SJCRH30 (cell line): ENCODE measurements at regions not wholly inside any gene's neighbourhood (a gene's known extent, or its start where the extent isn't known, plus 50 kb on each side); places are given as distances from the start of the nearest gene placed in this dataset.
A peak's percentile ranks its signal among the peaks of the same experiment; 100 is the strongest.

Experiments
- DNase-seq, 2 experiments: peaks; one replicate each; pipeline ENCODE4 v3.0.0-alpha.2; 2015 to 2020
- H3K27ac ChIP-seq: fragments of 250-450 bp; sonication (Bioruptor Pico); 2 replicates; pipeline ENCODE4 v1.5.1; 2020; ENCODE audit warnings: mild to moderate bottlenecking, moderate library complexity
- H3K27me3 ChIP-seq: fragments of 250-450 bp; sonication (Bioruptor Pico); 2 replicates; pipeline ENCODE4 v1.5.1; 2020; ENCODE audit warnings: mild to moderate bottlenecking, moderate library complexity
- H3K36me3 ChIP-seq: fragments of 250-450 bp; sonication (Bioruptor Pico); 2 replicates; pipeline ENCODE4 v1.5.1; 2020; ENCODE audit warnings: mild to moderate bottlenecking, moderate library complexity
- H3K4me1 ChIP-seq: fragments of 250-450 bp; sonication (Bioruptor Pico); 2 replicates; pipeline ENCODE4 v1.5.1; 2020; ENCODE audit warnings: mild to moderate bottlenecking, moderate library complexity
- H3K4me3 ChIP-seq: fragments of 250-450 bp; sonication (Bioruptor Pico); 2 replicates; pipeline ENCODE4 v1.5.1; 2020; ENCODE audit warnings: mild to moderate bottlenecking, moderate library complexity
- H3K9me3 ChIP-seq: fragments of 250-450 bp; sonication (Bioruptor Pico); replicated peaks from 2 replicates; pipeline ENCODE4 v1.5.1; 2020; ENCODE audit warnings: mild to moderate bottlenecking, moderate library complexity

GRCh38 chr4:136219592-136220125 is 1312.6 kb downstream of the PCDH18 start:
- DNase-seq, result no peak
- Histone ChIP-seq H3K9me3 (no peaks in the 10 kb centered on the region), H3K4me3 (no peak overlapping the region), H3K27ac (no peak overlapping the region), H3K27me3 (no peaks in the 10 kb centered on the region), H3K4me1 (no peaks in the 10 kb centered on the region), H3K36me3 (no peaks in the 10 kb centered on the region)

- Histone ChIP-seq H3K9me3 (no peaks in the 10 kb centered on the region), H3K27me3 (no peaks in the 10 kb centered on the region), H3K27ac (no peak overlapping the region), H3K36me3 (no peaks in the 10 kb centered on the region), H3K4me1 (no peaks in the 10 kb centered on the region), H3K4me3 (no peak overlapping the region)
- DNase-seq, result no peak
Measured at GRCh38 chr4:136203199-136203598, 1329.1 kb downstream of the PCDH18 start.

- Histone ChIP-seq H3K27me3 (no peaks in the 10 kb centered on the region), H3K9me3 (no peaks in the 10 kb centered on the region), H3K27ac (no peak overlapping the region), H3K36me3 (no peaks in the 10 kb centered on the region), H3K4me3 (no peak overlapping the region), H3K4me1 (no peaks in the 10 kb centered on the region)
- DNase-seq, result no peak
Measured at GRCh38 chr4:136198358-136198757, 1333.9 kb downstream of the PCDH18 start.

- H3K9me3 ChIP-seq, result no peaks in the 10 kb centered on the region
- no peak overlapping the region for H3K4me3 ChIP-seq
- H3K27ac ChIP-seq, result no peak overlapping the region
- no peak for DNase-seq
- no peaks in the 10 kb centered on the region for H3K27me3 ChIP-seq
- no peaks in the 10 kb centered on the region for H3K4me1 ChIP-seq
- H3K36me3 ChIP-seq, result no peaks in the 10 kb centered on the region
Measured at GRCh38 chr4:136194962-136195361, 1337.3 kb downstream of the PCDH18 start.

- DNase-seq, result no peak
- no peaks in the 10 kb centered on the region for H3K4me1 ChIP-seq
- no peaks in the 10 kb centered on the region for H3K36me3 ChIP-seq
- H3K4me3 ChIP-seq, result no peak overlapping the region
- H3K27me3 ChIP-seq, result no peaks in the 10 kb centered on the region
- no peak overlapping the region for H3K27ac ChIP-seq
- no peaks in the 10 kb centered on the region for H3K9me3 ChIP-seq
Measured at GRCh38 chr4:136186650-136187049, 1345.6 kb downstream of the PCDH18 start.

GRCh38 chr4:136183513-136183912 is 1348.8 kb downstream of the PCDH18 start:
- Histone ChIP-seq H3K9me3 (no peaks in the 10 kb centered on the region), H3K27ac (no peak overlapping the region), H3K4me3 (no peak overlapping the region)

GRCh38 chr4:136156947-136157346 is 1375.3 kb downstream of the PCDH18 start:
- H3K4me1 ChIP-seq, result no peaks in the 10 kb centered on the region
- no peaks in the 10 kb centered on the region for H3K36me3 ChIP-seq
- no peaks in the 10 kb centered on the region for H3K9me3 ChIP-seq
- H3K4me3 ChIP-seq, result no peak overlapping the region
- H3K27me3 ChIP-seq, result no peaks in the 10 kb centered on the region
- no peak for DNase-seq
- no peak overlapping the region for H3K27ac ChIP-seq

More at GRCh38 chr4:136183513-136183912, 1348.8 kb downstream of the PCDH18 start:
- Histone ChIP-seq H3K27me3 (no peaks in the 10 kb centered on the region), H3K4me1 (no peaks in the 10 kb centered on the region), H3K36me3 (no peaks in the 10 kb centered on the region)
- DNase-seq, result peak in 1 of 2 experiments; percentile 1

- no peak overlapping the region for H3K4me3 ChIP-seq
- H3K27ac ChIP-seq, result no peak overlapping the region
- no peak for DNase-seq
- no peaks in the 10 kb centered on the region for H3K9me3 ChIP-seq
- H3K27me3 ChIP-seq, result no peaks in the 10 kb centered on the region
- H3K36me3 ChIP-seq, result no peaks in the 10 kb centered on the region
- no peaks in the 10 kb centered on the region for H3K4me1 ChIP-seq
Measured at GRCh38 chr4:136150046-136150445, 1382.2 kb downstream of the PCDH18 start.

- no peaks in the 10 kb centered on the region for H3K4me1 ChIP-seq
- no peak overlapping the region for H3K27ac ChIP-seq
- H3K36me3 ChIP-seq, result no peaks in the 10 kb centered on the region
- no peaks in the 10 kb centered on the region for H3K27me3 ChIP-seq
- H3K9me3 ChIP-seq, result no peaks in the 10 kb centered on the region
- DNase-seq, result no peak
- H3K4me3 ChIP-seq, result no peak overlapping the region
Measured at GRCh38 chr4:136136601-136137000, 1395.7 kb downstream of the PCDH18 start.

GRCh38 chr4:136124251-136124745 is 1408.0 kb downstream of the PCDH18 start:
- Histone ChIP-seq H3K27me3 (no peaks in the 10 kb centered on the region), H3K36me3 (no peaks in the 10 kb centered on the region), H3K4me3 (no peak overlapping the region), H3K9me3 (no peaks in the 10 kb centered on the region), H3K27ac (no peak overlapping the region), H3K4me1 (no peaks in the 10 kb centered on the region)
- no peak for DNase-seq

- H3K27ac ChIP-seq, result no peak overlapping the region
- no peak overlapping the region for H3K4me3 ChIP-seq
- H3K4me1 ChIP-seq, result no peaks in the 10 kb centered on the region
- H3K27me3 ChIP-seq, result no peaks in the 10 kb centered on the region
- H3K9me3 ChIP-seq, result no peaks in the 10 kb centered on the region
- no peaks in the 10 kb centered on the region for H3K36me3 ChIP-seq
- no peak for DNase-seq
Measured at GRCh38 chr4:136121426-136121825, 1410.9 kb downstream of the PCDH18 start.

- Histone ChIP-seq H3K27ac (no peak overlapping the region), H3K9me3 (no peaks in the 10 kb centered on the region), H3K4me1 (no peaks in the 10 kb centered on the region), H3K4me3 (no peak overlapping the region), H3K27me3 (no peaks in the 10 kb centered on the region), H3K36me3 (no peaks in the 10 kb centered on the region)
- DNase-seq, result no peak
Measured at GRCh38 chr4:136113921-136114320, 1418.4 kb downstream of the PCDH18 start.

- no peak overlapping the region for H3K4me3 ChIP-seq
- no peak for DNase-seq
- no peaks in the 10 kb centered on the region for H3K36me3 ChIP-seq
- H3K9me3 ChIP-seq, result no peaks in the 10 kb centered on the region
- H3K27ac ChIP-seq, result no peak overlapping the region
- H3K27me3 ChIP-seq, result no peaks in the 10 kb centered on the region
- no peaks in the 10 kb centered on the region for H3K4me1 ChIP-seq
Measured at GRCh38 chr4:136112116-136112515, 1420.2 kb downstream of the PCDH18 start.

- Histone ChIP-seq H3K4me3 (no peak overlapping the region), H3K4me1 (no peaks in the 10 kb centered on the region), H3K9me3 (no peaks in the 10 kb centered on the region), H3K36me3 (no peaks in the 10 kb centered on the region), H3K27ac (no peak overlapping the region), H3K27me3 (no peaks in the 10 kb centered on the region)
- DNase-seq, result no peak
Measured at GRCh38 chr4:136106753-136107152, 1425.5 kb downstream of the PCDH18 start.

GRCh38 chr4:136103616-136104015 is 1428.7 kb downstream of the PCDH18 start:
- Histone ChIP-seq H3K4me3 (no peak overlapping the region), H3K4me1 (no peaks in the 10 kb centered on the region), H3K9me3 (no peaks in the 10 kb centered on the region), H3K27me3 (no peaks in the 10 kb centered on the region), H3K27ac (no peak overlapping the region), H3K36me3 (no peaks in the 10 kb centered on the region)
- DNase-seq, result no peak

- Histone ChIP-seq H3K27me3 (no peaks in the 10 kb centered on the region), H3K4me1 (no peaks in the 10 kb centered on the region), H3K9me3 (no peaks in the 10 kb centered on the region), H3K4me3 (no peak overlapping the region), H3K27ac (no peak overlapping the region), H3K36me3 (no peaks in the 10 kb centered on the region)
- DNase-seq, result no peak
Measured at GRCh38 chr4:136097676-136098075, 1434.6 kb downstream of the PCDH18 start.
